Putamen (tissue), 1 donor: ENCODE measurements at regions not wholly inside any gene's neighbourhood (a gene's known extent, or its start where the extent isn't known, plus 50 kb on each side); places are given as distances from the start of the nearest gene placed in this dataset.

Experiments used
- DNase-seq: peaks from one replicate; pipeline ENCODE4 v3.0.0-alpha.2; 2016; ENCODE audit warnings: low spot score

DNA sequence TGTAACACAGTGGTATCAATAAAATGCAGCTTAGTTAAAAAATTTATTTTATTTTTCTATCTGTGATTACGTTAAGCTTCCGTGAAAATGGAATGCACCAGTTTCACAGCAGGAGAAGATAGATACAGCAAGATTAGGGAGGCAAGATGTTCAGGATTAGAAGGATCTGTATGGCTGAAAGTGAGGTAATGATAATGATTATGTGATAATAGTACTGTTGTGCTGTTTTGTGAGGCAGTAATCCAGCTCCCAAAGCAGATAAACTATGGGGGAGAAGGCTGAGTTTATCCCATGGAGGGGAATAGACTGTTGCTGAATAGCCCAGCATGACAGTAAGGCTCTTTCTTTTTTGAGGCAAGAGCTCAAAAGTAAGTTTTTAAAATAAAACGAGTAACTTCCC is 216.1 kb upstream of the PRPS1L1 start:
- DNase-seq, result no peak

DNA sequence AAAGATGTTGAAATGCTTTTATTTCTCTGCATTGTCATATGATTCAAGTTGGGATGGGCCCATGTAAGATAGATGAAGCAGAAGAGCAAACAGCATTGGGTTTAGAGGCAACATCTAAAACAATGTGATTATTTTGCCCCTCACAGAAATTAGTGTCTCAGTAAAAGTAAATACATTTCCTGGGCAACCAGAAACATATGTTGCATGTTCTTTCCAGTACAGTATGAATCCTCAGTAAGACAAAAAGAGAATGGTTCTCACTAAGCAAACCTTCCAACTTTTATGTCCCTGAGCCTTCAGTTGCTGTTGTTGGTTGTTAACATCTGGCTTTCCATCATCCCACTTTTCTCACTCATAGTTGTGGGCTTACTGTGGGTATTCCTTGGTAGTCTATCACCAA is 222.5 kb upstream of the PRPS1L1 start:
- DNase-seq, result no peak

DNA sequence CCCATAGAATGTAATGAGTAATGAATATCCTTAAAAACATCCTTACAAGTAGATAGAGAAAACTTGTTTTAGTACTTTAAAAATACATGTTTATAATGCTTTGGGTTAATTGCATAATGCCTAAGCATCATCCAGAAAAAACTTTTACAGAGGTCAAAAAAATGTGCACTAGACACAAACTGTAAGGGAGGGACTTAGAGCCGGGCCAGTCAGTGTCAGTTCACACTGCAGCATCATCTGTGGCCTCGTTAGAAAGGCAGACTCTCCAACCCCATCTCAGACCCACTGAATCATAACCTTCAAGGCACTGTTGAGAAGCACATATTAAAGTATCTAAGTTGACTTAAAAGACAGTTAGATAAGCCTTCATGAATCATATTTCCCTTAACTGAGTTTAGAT is 230.1 kb upstream of the PRPS1L1 start:
- DNase-seq, result no peak

DNA sequence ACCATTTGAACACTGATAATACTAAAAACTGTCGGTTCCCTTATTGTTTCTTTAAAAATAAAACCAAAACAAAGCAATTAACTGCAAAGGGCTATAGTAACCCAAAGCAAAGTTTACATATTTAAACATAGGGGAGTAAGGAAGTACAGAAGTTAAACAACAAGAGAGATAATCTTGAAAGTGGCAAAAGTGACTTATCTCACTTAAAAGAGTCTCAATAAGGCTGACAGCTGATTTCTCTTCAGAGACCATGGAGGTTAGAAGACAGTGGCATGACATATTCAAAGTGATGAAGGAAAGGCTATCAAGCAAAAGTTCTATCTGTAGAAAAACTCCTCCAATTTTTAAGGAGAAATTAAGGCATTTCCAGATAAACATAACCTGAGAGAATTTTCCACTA is 233.5 kb upstream of the HDAC9 start:
- no peak for DNase-seq

DNA sequence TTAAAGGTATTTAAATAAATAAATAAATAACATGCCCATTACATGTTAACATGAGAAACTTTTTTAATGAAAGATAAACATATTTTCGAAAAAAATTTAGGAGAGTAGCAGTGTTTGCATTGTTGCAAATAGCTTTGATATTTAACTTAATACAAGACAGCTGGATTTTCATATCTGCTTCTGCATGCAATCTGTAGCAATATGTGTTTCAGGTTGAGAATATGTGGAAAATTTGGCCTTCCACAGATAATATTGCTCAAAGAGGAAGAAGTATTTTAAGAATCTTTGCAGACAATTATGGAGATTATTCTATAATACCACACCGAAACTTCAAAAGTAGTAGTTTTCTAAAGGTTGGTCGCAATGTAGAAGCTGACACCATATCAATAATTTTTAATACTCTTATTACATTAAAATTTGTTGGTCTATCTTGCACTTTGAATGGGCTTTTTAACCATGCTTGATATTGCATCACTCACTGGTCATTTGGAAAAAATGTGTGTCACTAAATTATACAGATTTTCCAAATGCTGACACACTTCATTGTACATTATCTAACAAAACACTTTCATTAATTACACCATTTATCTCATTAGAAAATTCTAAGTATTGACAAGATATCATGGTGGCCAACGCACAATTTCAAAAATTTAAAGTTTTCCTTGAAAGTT is 229.8 kb upstream of the HDAC9 start:
- DNase-seq, result no peak

DNA sequence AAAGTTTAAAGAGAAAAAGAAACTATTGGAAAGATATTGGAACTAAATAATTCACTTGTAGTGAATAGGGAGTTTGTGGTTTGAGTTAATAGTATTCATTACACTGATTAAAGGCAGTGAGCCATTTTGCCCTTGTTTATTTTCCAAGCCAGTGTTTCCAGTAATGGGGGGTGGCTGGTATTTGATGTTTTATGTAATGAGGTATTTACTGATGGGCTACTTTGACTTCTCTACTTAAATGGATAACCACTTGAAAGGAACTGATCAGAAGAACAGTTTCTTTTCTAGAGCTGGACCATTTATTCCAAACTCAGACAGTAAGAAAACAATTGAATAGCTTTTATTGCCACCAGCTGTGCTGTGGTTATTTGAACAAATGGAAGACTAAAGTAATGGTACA is 227.0 kb upstream of the HDAC9 start:
- no peak for DNase-seq

DNA sequence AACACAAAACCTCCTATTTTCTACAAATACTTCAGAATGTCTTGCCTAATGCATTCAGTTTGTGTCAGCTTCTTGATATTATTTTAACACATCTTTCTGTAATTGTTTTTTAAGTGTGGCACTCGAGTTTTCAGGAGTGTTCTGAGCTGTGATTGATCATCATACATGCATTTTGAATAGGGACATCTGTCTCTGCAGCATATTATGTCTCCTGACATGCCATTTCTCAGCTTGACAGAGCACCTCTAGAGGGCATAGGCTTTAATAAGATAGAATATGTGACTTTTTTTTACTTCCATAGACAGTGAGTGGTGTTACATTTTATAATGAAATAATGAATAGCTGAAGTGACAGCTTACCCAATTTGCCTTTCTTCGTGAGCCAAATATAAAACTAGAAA is 219.2 kb upstream of the HDAC9 start:
- DNase-seq, result no peak

DNA sequence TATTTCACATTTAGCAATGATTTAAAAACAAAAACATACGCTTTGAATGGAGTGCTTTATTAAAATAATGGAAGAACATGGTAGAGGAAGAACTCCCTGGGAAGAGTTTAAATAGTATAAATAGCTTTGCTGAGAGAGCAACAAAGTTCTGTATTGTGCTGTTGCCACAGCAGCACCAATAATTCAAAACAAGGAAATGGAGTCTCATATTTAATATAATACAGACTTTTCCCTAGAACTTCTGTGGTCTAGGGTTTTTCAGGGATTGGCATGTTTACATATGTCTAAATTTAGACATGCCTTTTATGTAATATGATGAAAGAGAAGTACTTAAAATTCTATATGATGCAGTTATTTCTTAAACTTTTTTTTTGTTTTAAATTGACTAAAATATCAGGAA is 217.2 kb upstream of the HDAC9 start:
- DNase-seq, result no peak

DNA sequence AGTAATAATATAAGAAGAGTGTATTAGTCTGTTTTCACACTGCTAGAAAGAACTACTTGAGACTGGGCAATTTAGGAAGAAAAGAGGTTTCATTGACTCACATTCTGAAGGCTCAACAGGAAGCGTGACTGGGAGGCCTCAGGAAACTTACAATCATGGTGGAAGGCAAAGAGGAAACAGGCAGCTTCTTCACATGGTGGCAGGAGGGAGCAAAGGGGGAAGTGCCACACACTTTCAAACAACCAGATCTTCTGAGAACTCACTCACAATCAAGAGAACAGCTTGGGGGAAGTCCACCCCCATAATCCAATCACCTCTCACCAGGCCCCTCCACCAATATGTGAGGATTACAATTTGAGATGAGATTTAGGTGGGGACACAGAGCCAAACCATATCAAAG is 212.5 kb upstream of the HDAC9 start:
- no peak for DNase-seq

DNA sequence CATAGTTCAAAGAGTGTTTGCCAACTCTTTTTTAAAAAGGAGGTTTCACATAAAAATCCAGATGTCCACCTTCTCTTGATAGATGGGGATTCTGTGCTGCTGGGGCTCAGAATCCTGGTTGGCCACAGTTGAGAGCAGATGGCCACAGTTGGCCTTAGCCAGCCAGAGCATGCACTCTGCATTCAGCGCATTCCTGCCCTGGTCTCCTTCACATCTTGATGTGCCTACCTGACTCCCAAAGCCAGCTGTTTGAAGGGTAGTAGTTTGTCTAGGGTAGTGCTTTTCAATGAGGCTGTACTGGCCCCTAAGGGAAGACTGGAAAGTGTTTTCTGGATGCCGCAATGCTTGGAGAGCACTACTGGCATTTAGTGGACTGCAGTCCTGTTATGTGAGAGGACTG is 208.1 kb upstream of the HDAC9 start:
- no peak for DNase-seq

DNA sequence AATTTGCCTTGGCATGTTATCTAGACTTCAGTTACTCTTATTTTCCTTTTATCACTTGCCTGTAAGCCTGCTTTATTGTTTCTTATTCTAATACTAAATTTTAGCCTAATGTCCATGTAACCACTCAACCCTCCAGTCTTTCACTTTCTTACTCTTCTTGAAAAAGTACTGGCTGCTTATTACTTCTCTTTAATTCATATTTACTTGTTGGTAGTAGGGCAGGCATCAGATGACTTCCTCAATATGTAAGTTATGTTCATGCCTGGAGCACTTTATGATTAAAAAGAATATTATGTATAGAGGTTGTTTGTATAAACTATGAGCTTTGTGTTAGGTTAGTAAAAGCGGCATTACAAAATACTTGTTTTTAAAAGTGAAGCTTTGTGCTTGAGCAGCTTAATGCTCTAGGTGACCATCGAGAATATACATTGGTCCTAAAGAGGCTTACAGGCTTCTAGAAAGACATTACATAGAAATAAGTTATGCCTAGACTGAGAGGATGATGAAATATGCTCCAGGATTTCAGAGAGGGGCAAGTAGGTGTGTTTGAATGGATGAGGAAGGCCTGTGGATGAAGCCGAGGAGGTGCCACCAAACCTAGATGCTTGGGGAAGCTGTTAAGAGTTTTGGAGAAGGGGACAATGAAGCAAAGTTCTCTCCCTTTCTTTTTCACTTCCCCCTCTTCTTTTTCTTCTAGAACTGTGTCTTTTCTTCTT is 207.1 kb upstream of the HDAC9 start:
- no peak for DNase-seq

DNA sequence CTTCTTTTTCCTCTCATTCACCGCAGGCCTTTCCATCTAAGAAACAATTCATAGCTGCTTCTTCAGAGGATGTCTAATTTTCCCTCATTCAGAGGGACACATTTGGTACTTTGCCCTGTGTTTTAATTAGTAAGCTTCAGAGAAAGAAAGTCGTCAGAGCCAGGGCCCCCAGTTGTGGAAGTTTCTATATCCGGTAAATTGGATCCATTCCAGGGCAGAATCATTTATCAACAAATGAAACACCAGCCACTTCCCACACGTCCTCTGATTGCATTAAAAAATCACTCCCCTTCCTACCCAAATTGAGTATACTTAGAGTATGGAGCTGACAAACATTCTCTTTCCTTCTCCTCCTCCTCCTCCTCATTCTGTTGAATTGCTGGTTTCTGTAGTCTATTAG is 205.8 kb upstream of the HDAC9 start:
- no peak for DNase-seq

DNA sequence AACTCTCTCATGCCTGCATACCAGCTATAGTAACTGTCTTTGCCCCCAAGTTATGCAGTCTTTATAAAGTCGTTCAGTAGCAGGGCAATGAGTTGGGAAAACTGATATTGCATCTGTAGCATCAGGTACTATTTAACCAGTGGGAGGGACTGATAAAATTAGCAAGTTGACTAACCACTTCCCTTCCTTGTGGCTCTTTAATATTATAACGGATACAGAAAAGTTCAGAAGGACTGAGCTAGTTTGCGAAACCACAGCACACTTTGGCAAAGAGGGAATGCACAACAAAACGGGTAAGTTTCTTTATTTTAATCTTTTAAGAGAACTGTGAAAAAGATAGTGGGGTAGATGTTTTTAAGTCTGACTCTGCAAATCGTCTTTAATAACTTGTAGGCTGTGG is 205.3 kb upstream of the HDAC9 start:
- DNase-seq, result no peak

DNA sequence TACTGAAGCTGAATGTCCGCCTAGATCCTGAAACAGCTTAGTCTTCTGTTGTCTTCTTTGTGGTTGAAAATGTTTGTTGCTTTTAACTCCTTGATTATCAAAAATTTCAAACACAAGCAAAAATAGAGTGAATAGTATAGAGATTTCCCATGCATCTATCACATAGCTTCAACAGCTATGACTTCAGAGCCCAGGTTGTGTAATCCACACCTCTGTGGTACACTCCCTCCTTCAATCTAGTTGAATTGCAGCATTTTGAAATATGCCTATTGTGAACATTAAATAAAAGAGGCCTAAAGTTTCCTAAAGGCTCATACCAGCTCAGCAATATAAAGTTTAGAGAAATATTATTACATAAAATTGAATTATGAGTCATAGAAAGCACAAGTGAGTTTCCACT is 204.7 kb upstream of the HDAC9 start:
- no peak for DNase-seq

DNA sequence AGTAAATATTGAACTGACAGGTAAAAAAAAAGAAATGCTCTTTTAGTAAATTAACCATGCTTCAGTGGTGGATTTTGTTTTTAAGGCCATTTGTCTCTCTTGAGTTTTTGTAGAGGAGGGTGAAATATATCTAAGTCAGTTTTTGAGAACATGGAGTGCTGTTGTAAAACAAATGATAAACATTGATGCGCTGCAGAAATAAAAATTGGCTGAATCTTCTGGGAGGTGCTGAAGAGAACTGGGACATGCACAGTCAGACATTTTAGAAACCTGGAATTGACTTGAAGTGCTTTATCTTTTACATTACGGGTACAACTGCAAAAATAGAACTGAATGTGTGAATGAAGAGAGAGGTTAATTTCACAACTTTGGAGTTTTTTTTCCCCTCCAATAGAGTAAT is 203.0 kb upstream of the HDAC9 start:
- DNase-seq, result no peak

DNA sequence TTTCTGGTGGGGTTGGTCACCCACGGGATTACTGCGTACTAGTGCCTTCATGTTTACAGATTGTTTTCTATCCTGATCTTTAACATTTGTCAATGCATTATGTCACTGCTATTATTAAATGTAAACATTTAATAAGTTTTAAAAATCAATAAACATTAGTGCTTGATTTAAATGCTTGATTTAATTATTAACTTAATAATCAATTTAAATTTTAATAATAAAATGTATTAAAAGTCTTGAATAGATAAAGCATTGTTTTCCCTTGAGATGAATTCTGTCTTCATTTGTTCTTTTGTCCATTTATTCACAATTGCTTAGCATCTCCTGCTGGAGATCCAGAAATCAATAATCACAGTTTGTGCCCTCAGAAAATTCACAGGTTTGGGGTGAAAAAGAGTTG is 201.8 kb upstream of the HDAC9 start:
- DNase-seq, result no peak

DNA sequence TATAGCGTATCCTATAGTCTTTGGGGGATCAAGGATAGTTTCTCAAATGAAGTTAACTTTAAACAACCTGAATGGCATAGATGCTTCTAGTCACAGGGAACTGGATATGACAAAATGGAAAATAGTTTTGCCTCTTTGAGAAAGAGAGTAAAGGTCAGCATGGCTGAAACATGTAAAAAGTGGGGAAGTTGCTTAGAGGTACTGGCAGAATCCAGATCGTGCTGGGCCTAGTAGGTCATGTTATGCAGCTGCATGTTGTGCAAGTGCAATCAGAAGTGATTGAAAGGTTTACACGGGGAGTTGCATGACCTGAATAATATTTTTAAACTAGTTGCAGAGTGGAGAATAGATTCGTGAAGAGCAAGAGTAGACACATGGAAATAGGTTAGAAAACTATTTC is 201.1 kb upstream of the HDAC9 start:
- DNase-seq, result no peak

DNA sequence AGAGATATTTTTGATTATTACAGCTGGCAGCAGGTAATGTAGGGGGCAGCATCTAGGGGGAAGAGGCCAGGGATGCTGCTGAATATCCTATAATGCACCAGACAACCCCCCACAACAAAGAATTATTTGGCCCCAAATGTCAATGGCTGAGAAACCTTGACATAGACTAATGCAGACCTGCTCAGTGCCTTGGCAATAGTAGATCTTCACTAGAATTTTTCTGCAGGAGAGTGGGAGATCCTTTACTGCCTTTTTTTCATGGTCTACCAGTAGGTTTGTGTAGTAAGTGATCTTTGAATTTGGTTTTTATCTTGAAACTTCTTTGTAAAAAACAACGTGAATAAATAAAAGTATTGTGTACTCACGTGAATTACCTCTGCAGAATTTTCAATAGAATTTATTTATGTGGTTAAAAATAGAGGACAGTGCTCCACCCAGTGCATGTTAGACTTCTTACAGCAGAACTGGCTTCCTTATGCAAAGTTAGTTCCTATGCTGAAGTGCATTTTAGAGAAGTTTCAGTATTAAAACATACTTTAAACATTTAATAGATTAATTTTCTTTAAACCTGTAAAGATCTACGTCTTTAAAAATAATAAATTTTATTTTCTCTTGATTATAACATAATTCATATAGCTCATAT is 199.6 kb upstream of the HDAC9 start:
- DNase-seq, result no peak

DNA sequence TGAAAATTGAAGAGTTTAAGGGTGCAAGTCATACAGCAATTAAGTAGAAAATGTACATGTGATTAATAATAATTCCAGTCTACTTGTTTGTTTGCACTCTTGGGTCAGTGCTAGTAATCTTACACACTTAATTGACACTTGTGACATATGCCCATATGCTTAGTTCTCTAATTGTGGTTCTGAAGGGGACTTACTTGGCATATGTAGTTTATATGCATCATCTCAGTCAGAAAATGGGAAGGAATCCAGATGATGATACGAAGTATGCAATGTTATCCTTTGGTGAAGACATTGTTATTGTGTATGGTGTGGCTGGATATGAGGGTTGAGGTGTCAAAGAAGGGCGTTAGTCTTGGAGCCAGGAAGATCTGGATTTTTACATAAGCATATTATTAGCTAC is 193.5 kb upstream of the HDAC9 start:
- no peak for DNase-seq

DNA sequence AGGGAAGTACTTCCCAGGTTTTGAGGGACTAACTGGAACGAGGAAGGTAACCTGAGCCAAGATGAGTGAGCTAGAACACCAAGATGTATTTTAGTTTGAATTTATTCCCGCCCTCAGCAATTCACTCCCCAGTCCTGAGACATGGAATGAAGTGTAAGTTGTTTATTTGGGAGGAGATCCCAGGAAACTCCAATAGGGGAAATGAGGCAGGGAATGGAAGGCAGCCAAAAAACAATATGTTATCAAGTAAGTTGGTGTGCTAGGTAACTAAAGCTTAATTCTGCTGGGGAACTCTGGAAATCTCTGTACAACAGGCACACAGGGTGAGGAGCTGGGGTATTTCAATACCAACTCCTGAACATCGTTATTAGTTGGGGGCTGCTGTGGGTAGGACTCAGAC is 189.7 kb upstream of the HDAC9 start:
- DNase-seq, result no peak

DNA sequence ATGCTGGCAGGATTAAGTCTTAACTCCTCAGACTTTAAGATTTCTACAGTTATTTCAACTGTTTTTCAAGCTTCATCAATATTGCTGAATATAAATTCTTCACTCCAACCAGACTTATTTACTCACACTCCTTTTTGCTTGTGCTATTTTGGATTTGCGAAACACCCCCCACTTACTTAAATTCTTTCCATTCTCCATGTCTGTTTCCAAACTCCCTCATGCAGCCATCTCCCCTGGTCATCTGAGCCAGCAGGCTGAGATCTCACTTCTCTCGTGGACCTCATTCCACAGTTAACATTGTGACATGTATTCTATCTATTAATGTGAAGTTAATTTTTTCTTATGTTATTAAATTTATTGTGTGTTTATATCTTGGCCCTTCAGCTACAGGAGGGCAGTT is 188.9 kb upstream of the HDAC9 start:
- DNase-seq, result no peak

DNA sequence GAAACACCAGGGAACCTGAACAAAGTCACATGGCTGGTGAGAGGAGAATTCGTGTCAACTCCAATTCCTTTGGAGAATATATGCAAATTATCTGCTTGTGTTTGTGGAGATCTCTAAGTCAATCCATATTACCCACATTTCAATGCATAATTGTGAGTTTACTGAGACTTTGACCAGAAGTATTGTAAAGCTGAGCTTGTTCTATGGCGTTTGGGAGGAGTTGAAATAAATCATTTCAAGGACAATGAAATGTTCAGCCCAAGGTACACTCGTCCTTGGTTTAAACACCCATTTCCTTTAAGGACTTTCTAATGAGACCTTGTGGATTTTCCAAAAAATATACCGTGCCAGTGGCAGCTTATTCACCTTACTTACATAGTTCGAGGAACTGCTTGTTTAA is 186.6 kb upstream of the HDAC9 start:
- no peak for DNase-seq

DNA sequence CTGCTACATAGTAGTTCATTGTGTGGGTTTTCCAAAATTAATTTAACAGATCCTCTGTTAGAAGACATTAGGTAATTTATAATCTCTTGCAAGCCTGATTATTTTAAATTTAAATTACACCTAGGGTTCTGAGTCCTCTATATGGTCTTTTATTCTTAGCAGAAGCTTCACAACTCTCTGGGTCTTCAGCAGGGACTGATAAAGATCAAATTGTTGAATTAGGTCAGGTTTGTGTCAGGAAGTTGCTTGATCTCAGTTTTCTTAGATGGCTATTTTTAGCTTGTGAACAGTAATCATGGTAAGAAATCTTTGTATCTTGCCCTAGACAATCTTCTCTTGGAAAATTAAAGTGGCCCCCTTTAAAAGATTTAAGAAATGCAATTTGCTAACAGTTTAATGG is 183.1 kb upstream of the HDAC9 start:
- no peak for DNase-seq

DNA sequence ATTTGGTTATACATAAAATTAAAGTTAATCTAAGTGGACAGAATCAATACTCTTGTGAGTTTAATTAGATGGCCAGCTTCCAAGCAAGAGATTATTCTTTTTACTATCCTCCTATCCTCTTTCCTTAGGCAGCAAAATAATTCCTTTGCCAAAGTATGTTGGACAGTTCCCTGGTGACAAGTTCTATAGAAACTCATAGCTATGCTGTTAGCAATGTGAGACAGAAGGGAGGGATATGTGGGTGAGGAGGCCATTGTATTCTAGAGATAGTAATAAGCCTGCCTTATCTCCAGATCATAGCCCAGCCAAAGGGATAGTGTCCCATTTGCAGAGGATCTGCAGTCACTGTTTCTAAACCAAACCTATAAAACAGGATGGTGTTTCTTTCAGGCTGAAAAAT is 181.6 kb upstream of the HDAC9 start:
- no peak for DNase-seq
